GM04504 (cell line): ENCODE measurements at regions not wholly inside any gene's neighbourhood (a gene's known extent, or its start where the extent isn't known, plus 50 kb on each side); places are given as distances from the start of the nearest gene placed in this dataset.
"Not testable (repeated sequence)": the region's sequence is repeated elsewhere in the genome, so short reads cannot be mapped to it uniquely, and the experiment has no call there.

ENCODE experiments used
- DNase-seq: peaks from one replicate; pipeline ENCODE4 v3.0.0-alpha.2; 2012; ENCODE audit warnings: low read depth

DNA sequence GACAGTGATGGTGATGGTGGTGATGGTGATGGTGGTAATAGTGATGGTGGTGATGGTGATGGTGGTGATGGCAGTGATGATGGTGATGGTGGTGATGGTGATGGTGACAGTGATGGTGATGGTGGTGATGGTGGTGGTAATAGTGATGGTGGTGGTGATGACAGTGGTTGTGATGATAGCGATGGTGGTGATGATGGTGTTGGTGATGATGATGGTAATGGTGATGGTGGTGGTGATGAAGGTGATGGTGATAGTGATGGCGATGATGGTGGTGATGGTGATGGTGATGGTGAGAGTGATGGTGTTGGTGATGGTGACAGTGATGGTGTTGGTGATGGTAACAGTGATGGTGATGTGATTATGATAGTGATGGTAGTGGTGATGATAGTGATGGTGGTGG is 94.3 kb downstream of the ASB1 start:
- DNase-seq, result no peak

DNA sequence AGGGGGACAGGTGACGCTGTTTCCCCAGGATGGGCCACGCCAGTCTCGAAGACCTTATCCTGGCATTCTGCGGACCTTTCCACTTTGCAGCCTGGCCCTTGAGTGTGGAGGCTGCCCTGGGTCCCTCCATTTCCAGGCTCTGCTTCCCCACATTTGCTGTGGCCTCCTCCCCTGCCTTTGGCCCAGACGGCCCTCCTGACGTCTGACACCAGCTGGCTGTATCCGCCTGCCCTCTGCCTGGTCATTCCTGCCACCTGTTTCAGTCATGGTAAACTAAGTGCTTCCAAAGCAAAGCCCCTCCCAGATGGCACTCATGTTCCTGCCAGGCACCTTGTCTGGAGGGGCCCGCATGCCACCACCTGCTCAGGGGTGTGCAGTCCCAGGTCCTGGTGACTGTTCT is 95.1 kb downstream of the ASB1 start:
- DNase-seq, result no peak

DNA sequence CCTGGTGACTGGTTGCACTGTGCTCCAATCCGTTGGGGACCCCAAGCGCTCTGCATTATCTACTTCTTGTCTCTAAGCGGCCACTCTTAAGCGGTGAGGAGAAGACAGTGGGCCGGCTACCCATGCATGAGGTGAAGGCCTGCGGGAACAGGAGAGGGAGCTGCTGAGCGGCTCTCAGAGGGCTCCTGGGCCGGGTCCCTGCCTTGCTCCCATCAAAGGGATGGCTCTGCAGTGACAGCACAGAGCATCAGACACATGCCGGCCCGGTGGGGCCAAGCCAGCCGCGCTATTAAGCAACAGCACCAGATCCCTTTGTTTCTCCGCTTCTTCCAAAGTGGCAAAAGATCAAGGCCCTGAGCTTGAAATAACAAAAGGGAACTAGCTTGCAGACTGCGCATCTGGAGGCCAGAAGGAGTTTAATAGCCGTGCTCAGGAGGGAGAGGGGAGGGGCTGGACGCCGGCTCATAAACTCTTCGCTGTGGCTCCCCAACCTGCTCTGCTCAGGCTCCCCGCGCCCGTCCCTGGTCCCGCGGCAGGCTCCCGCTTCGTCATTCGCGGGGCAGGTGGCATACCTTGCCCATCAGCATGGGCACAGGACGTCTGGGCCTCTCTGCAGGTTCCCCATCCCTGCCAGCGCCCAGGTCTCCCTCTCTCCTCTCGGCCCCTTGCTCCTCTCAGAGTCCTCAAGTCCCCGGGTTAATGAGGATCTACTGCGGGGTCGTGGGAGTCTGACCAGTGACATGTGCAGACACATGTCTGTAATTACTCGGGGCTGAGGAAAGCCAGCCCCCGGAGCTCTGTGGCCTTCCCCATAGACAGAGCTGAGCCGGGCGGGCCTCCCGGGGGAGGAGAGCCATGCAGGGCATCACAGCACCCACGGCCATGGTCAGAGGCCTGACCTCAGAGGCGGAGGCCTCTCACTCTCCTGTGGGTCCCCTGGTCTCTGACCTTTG is 96.7 kb downstream of the ASB1 start:
- peak; percentile 92 for DNase-seq

DNA sequence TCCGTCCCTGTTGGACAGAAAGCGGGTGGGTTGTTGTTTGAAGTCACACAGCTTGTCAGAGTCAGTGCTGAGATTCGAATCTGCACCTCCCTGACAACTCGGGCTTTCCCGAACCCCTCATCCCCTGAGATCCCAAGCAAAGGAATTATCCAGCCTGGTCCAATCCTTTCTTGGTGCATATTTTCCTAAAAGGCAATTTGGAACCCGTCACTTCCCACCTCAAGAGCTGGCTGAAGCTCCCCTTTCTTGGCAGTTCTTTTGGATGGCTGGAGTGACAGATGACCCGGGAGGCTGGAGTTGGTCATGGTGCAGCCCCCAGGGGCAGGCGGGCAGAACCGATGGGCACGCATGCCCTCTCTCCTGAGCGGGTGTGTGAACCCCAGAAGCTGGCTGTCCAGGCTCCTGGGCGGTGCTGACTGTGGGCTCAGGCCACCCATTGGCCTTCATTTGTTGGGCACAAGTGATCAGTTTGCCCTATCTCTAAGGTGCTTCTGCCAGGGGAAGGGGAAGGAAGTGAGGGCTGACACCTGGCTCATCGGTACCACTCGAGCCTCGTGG is 97.8 kb downstream of the ASB1 start:
- DNase-seq, result no peak

DNA sequence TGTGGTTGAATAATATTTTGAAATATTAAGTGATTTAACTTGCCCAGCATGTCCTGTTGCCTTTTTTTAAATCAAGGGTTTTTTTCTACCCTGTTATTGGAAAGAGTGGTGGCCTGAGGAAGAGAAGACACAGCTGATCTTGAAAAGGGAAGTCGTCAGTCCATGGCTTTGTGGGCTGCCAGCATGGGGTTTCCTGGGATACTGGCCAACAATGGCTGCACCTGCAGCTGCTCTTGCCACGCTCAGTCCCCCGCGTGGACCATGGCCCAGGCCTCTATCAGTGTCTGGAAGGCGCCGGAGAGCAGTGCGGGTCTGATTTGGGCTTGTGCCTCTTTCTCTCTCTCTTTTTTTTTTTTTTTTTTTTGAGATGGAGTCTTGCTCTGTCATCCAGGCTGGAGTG is 99.3 kb downstream of the ASB1 start:
- DNase-seq, result no peak

DNA sequence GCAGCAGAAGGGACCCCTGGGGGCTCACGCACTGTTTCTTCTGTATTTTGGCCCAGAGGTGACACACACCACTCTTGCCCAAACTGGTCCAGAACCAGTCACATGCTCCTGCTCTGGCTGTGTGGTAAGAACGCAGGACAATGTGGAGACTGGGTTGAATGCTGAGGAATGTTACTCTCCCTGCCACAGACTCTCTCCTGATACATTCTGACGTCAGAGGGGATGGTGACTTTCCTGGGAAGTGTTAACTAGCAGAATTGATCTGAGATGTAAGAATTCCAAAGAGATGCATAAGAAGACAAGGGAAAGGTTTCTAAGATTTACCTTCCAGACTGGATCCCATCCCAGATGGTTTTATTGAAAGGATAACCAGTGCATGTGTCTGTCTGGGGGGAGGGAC is 100.8 kb downstream of the ASB1 start:
- DNase-seq, result peak; percentile 60

DNA sequence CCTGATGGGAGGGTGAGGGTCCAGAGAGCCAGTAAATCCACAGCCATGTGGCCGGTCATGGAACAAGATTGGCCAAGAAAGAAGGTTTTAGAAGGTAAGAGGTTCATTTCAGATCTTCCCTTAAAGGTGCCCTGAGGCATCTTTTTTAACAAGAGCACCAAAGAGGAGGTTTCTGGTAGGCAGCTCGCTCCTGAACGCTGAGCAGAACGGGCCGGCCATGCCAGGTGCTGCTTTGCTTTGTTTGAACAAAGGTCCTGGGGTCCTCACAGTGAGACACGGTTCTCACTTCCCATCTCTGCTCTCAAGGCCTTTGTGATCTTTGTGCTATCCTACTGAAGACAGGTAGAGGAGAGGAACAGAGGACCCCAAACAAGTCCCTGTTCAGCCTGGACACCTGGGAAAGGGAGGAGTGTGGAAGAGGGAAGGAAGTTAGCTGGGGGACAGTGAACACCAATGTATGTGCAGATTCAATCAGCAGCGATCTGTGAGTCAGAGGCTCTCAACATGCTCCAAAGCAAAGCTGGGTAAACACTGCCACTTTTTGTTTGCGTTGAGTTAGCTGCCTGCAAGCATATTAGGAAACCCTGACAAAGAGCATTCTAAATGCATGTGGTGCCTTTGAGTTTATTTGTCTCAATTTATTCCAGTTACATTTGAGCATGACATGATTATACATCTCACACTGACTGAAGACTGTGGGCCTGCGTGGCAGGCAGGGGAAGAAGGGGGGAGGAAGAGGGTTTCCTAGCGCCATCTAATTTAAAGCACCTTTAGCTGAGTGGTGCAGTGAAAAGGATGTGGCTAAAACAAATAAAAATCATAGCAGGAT is 102.4 kb downstream of the ASB1 start:
- peak; percentile 37 for DNase-seq

DNA sequence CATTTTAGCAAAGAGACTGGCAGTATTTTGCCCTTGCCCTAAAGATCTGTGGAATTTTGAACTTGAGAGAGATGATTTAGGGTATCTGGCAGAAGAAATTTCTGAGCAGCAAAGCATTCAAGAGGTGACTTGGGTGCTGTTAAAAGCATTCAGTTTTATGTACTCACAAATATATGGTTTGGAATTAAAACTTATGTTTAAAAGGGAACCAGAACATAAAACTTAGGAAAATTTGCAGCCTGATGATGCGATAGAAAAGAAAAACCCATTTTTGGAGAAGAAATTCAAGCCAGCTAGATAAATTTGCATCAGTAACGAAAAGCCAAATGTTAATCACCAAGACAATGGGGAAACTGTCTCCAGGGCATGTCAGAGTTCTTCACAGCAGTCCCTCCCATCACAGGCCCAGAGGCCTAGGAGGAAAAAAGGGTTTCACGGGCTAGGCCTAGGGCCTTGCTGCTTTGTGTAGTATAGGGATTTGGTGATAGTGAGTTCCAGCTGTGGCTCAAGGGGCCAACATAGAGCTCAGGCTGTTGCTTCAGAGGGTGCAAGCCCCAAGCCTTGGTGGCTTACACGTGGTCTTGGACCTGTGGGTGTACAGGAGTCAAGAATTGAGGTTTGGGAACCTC is 104.4 kb downstream of the ASB1 start:
- DNase-seq, result not testable (repeated sequence)

DNA sequence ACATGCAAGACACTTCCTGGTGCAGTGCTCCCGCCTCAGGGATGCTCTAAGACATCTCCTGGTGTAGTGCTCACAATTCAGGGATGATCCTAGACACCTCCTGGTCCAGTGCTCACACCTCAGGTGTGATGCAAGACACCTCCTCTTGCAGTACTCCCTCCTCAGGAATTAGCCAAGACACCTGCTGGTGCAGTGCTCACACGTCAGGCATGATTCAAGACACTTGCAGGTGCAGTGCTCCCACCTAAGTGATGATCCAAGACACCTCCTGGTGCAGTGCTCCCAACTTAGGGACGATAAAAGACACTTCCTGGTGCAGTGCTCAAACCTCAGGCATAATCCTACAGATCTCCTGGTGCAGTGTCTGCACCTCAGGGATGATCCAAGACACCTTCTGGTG is 117.0 kb downstream of the ASB1 start:
- DNase-seq, result not testable (repeated sequence)

DNA sequence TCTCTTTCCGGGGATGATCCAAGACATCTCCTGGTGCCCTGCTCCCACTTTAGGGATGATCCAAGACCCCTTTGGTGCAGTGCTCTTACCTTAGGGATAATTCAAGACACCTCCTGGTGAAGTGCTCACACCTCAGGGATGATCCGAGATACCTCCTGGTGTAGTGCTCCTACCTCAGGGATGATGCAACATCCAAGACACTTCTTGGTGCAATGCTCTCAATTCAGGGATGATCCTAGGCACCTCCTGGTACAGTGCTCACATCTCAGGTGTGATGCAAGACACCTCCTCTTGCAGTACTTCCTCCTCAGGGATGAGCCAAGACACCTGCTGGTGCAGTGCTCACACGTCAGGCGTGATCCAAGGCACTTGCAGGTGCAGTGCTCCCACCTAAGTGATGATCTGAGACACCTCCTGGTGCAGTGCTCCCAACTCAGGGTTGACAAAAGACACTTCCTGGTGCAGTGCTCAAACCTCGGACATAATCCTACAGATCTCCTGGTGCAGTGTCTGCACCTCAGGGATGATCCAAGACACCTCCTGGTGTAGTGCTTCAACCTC is 122.3 kb downstream of the ASB1 start:
- no peak for DNase-seq

DNA sequence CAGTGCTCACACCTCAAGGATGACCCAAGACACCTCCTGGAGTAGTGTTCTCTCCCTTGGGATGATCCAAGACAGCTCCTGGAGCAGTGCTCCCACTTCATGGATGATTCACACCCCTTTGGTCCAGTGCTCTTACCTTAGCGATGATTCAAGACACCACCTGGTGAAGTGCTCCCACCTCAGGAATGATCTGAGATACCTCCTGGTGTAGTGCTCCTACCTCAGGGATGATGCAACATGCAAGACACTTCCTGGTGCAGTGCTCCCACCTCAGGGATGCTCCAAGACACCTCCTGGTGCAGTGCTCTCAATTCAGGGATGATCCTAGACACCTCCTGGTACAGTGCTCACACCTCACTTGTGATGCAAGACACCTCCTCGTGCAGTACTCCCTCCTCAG is 123.1 kb downstream of the ASB1 start:
- DNase-seq, result no peak

DNA sequence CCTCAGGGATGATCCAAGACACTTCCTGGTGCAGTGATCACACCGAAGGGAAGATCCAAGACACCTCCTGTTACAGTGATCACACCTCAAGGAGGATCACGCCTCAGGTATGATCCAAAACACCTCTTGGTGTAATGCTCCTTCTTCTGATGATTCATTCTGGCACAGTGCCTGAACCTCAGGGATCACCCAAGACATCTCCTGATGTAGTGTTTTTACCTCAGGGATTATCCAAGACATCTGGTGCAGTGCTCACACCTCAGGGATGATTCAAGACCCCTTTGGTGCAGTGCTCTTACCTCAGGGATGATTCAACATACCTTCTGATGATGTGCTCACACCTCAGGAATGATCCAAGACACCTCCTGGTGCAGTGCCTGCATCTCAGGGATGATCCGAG is 124.4 kb downstream of the ASB1 start:
- DNase-seq, result no peak

DNA sequence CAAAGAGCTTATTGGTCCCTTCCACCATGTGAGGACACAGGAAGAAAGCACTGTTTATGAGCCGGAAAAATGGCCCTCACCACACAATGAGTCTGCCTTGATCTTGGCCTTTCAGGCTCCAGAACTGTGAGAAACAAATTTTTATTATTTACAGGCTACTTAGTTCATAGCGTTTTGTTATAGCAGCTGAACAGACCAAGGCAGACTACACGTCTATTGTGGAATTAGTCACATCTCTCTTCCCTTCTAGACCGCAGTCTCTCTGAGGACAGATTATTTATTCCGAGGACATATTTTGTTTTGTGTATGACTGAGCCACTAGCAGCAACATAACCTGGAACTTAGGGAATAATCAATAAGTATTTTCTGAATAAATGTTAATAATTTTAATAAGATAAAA is 125.5 kb downstream of the ASB1 start:
- DNase-seq, result no peak

DNA sequence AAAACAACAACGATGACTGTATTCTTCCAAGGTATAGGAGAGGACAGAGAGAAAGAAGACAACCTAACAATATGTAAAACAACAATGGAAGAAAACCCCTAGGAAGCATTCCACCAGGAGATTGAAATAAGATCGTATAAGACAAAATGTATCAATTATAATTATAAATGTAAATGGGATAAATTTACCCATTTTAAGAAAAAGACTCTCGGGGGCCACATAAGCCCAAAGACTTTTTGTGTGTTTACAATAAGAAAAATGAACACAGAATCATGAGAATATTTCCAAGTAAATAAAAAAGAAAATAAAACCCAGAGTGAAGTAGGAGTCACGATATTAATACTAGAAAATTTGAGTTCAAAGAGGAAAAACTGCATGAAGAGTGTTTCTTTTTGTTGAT is 126.4 kb downstream of the ASB1 start:
- DNase-seq, result no peak

DNA sequence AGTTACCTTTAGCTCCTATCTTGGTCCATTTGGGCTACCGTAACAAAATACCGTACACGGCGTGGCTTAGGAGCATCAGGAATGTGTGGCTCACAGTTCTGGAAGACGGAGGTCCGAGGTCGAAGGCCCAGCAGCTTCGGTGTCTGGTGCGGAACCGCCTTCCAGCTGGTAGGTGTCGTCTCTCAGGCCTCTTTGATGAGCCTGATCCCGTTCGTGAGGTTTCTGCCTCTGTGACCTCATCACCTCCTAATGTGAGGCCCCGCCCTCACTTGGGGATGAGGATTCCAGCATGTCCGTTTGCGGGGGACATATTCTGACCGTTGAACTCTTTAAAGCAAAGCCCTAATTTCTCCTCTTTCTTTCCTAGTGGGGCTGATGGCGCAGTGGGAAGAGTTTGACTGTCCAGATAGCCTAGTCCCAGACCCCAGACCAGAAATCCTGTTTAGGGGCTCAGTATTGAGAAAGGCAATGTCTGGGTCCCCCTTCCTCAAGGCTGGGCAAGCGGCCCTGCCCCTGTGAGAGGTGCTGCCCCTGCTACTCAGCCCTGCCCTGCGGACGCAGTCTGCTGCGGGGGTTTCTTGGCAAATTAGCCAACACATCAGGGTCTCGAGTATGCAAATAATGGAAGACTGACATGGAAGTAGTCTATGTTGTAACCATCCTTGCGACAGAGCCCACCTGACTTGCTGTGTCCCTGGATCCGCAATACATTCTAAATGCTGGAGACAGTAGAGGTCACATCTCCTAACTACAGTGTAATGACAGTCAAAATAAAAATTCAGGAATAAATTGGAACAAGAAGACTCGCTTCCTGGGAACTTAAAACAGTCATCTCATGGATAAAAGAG is 128.0 kb downstream of the ASB1 start:
- no peak for DNase-seq

DNA sequence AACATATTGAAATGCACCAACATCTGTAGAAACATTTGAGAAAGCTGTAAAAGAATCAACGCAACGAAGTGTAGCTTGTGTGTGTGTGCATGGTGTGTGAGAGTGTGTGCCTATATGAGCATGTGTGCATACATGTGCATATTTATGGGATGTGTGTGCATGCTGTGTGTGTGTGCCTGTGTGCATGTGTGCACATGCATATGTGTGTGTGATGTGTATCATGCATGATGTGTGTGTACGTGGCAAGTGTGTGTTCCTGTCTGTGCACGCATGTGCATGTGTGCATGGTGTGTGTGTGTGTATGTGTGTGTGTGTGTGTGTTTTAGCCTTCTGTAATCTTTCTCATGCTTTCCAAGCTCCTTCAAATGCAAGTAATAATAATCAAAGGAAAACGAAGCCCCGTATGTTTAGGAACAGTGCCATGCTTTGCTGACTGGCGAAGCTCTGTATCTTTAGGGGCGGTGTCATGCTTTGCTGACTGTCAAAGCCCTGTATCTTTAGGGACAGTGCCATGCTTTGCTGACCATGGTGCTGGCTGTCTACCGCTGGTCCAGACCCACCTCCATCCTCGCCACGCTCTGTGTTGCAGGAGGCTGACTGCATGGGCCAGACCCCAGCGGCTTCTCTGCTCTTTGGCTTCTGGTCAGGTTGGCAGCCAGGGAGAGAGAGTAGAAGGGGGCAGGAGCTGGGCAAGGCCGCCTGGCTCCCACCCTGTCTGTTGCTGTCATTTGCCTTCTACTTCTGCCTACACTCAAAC is 129.2 kb downstream of the ASB1 start:
- DNase-seq, result no peak

DNA sequence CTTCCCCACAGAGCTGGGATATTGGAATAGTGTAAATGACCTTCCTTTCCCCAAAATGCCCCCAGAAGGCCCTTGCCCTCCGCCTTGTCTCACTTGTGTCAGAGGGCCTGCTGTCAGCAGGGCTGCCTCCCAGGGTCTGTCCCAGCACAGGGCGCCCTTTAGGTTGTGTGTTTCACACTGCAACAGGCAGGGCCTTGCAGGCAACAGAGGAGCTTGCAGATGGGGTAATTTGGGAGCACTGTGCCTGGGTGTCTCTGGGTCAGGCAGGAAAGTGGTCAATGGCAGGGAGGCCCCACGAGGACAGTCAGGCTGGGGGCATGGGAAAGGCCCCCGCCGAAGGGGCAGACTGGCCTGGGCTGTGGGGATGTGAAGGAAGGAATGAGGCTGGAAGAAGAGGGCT is 130.7 kb downstream of the ASB1 start:
- no peak for DNase-seq

DNA sequence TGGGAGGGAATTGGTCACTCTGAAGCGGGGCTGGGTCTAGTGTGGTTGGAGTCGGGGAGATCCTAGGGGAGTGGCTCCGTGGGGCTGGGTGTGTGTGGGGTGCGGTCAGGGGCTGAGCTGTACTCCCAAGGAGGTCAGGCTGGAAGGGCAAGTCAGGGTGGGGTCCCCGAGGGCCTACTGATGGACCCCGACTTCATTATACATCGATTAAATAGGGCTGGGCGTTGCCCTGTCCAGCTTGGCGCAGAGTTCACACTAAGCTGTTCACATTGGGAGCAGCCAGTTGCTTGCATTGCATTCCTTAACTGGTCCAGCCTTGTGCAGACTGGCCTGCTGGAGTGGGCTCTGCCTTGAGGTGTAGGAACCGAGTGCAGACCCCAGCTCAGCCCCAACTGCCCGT is 131.2 kb downstream of the ASB1 start:
- DNase-seq, result no peak

DNA sequence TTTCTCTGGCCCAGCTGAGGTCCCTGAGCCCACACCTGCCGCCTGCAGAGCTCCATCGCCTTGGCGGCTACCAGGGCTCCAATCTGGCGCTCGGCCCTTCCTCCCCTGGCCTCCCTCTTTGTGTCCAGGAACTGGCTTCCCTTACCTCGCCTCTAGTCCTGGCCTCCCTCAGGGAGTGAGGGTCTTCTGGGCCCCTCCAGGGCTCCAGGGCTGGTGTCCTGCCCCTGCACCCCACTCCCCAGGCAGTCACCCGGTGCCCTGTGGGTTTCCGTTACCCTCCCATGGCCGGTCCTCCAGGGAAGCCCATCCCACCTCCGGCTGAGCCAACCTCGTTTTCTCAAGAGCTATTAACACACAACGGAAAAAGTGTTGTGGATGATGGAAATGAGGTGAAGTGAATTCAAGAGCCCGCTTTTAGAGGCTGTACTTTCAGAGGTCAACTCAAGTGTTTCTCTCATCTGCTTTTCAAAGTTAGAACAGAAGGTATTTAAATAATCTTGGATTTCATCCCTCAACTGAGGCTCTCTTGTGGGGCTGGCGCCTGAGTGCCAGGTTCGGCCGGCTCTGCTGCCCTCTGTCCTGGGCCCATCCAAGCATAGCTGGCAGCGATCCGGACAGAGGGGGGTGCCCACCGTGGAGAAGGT is 131.9 kb downstream of the ASB1 start:
- no peak for DNase-seq

DNA sequence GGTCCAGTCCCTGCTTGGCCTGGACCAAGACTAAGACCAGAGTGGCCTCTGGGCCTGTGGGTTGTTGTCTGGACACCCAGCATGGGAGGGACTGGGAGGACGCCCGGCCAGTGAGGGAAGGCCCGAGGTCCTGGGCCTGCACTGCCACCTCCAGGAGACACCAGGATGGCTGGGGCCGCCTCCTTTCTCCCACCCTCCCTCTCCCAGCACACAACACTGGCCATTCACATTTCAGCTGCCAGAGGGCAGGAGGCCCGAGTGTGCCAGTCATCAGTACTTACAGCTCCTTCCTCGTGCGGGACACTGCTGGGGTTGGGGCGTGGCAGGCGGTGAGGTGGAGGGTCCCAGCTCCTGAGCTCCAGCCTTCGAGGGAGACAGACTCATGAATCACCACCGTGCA is 133.5 kb downstream of the ASB1 start:
- no peak for DNase-seq
